Body of pancreas (tissue), 4 donors: ENCODE measurements at regions not wholly inside any gene's neighbourhood (a gene's known extent, or its start where the extent isn't known, plus 50 kb on each side); places are given as distances from the start of the nearest gene placed in this dataset.
"Not testable (repeated sequence)": the region's sequence is repeated elsewhere in the genome, so short reads cannot be mapped to it uniquely, and the experiment has no call there.

Experiments
- ATAC-seq: fragments of 150-250 bp; one replicate; pipeline ENCODE4 v1.9.1; 2016
- DNase-seq, 4 donors: peaks; one replicate each; pipeline ENCODE4 v3.0.0-alpha.2; 2019
- H3K27ac ChIP-seq, 4 donors: fragments of 200-600 bp; sonication (generic); 1 replicate in 3 of 4; 2 replicates in 1 of 4; pipeline versions ENCODE4 v1.5.1 to v1.6.1; 2016 to 2019; ENCODE audit warnings: mild to moderate bottlenecking in 1 of 4, mixed read lengths in 1 of 4, moderate library complexity in 1 of 4
- H3K27me3 ChIP-seq, 2 donors: fragments of 200-600 bp; sonication (generic); one replicate each; pipeline ENCODE4 v1.6.0; 2016; ENCODE audit warnings: mild to moderate bottlenecking in 1 of 2
- H3K36me3 ChIP-seq, 2 donors: fragments of 200-600 bp; sonication (generic); replicated peaks in 1 of 2; 2 replicates each; pipeline ENCODE4 v1.5.1; 2016; ENCODE audit warnings: low read depth in 2 of 2; ENCODE audit not compliant: insufficient read depth in 1 of 2
- H3K4me1 ChIP-seq: fragments of 200-600 bp; sonication (generic); one replicate; pipeline ENCODE4 v1.6.0; 2016
- H3K4me3 ChIP-seq, 2 donors: fragments of 200-600 bp; sonication (generic); 1 replicate in 1 of 2; 2 replicates in 1 of 2; pipeline ENCODE4 v1.5.1; 2016 to 2019
- H3K9me3 ChIP-seq, 3 donors: fragments of 200-600 bp; sonication (generic); 1 replicate in 2 of 3; 2 replicates in 1 of 3; pipeline ENCODE4 v1.5.1; 2016
- CTCF ChIP-seq, 7 experiments: fragments of 450-650 bp in 4 of 7; fragments of 200-600 bp in 3 of 7; sonication (generic) in 3 of 7; IDR thresholded peaks; one replicate each; pipeline ENCODE4 v1.5.1; 2016 to 2019; ENCODE audit warnings: antibody characterized with exemption in 7 of 7
- POLR2A ChIP-seq, 3 donors: fragments of 450-650 bp; IDR thresholded peaks; one replicate each; pipeline ENCODE4 v1.6.1; 2016; ENCODE audit warnings: antibody characterized with exemption in 3 of 3, mild to moderate bottlenecking in 2 of 3
- WGBS, 2 donors: methylation state at CpG; one replicate each; pipeline ENCODE4 v1.1.5; 2017; 5-methylcytosine and 5-hydroxymethylcytosine counted together
- intact Hi-C: fragments of 100-400 bp; cut with DNase I; formaldehyde crosslinking; loops from one replicate; pipeline ENCODE4 v1.15.1; 2023

GRCh38 chr5:104891596-104891995 lies 1329.0 kb upstream of the NUDT12 start:
- no peaks in the 10 kb centered on the region for H3K9me3 ChIP-seq
- DNase-seq (no peak), ATAC-seq (no peak)
- no peaks in the 10 kb centered on the region for H3K36me3 ChIP-seq
- 46 to 47% methylated on average over 3 of the region's 3 CpGs for WGBS, 2 donors
- intact Hi-C loops, result no loop called here
- H3K4me1 ChIP-seq, result no peaks in the 10 kb centered on the region
- H3K27me3 ChIP-seq, result no peaks in the 10 kb centered on the region
- H3K4me3 ChIP-seq, result no peak overlapping the region
- TF ChIP-seq CTCF (IDR thresholded peaks at IDR 0.05) (no peak), POLR2A (IDR thresholded peaks at IDR 0.05) (no peak)
- no peak overlapping the region for H3K27ac ChIP-seq

GRCh38 chr5:104890767-104891166 lies 1328.2 kb upstream of the NUDT12 start:
- Histone ChIP-seq H3K27me3 (no peaks in the 10 kb centered on the region), H3K36me3 (no peaks in the 10 kb centered on the region), H3K27ac (no peak overlapping the region), H3K4me3 (no peak overlapping the region), H3K4me1 (no peaks in the 10 kb centered on the region), H3K9me3 (no peaks in the 10 kb centered on the region)
- 27 to 43% methylated on average over 1 of the region's 1 CpG for WGBS, 2 donors
- intact Hi-C loops, result no loop called here
- no peak for TF ChIP-seq CTCF (IDR thresholded peaks at IDR 0.05)
- TF ChIP-seq POLR2A (IDR thresholded peaks at IDR 0.05), result no peak
- ATAC-seq (no peak), DNase-seq (no peak)

GRCh38 chr5:104859437-104859836 lies 1296.8 kb upstream of the NUDT12 start:
- no peak for DNase-seq
- H3K27me3 ChIP-seq, result no peaks in the 10 kb centered on the region
- intact Hi-C loops, result no loop called here
- no peak overlapping the region for H3K4me3 ChIP-seq
- no peaks in the 10 kb centered on the region for H3K4me1 ChIP-seq
- H3K9me3 ChIP-seq, result no peaks in the 10 kb centered on the region
- H3K27ac ChIP-seq, result no peak overlapping the region
- 39 to 53% methylated on average over 4 of the region's 4 CpGs for WGBS, 2 donors
- no peaks in the 10 kb centered on the region for H3K36me3 ChIP-seq
- TF ChIP-seq CTCF (IDR thresholded peaks at IDR 0.05) (no peak), POLR2A (IDR thresholded peaks at IDR 0.05) (no peak)
- no peak for ATAC-seq

- H3K4me1 ChIP-seq, H3K27ac ChIP-seq, ATAC-seq, H3K36me3 ChIP-seq, intact Hi-C loops, H3K27me3 ChIP-seq, H3K9me3 ChIP-seq, DNase-seq, H3K4me3 ChIP-seq: not testable (repeated sequence)
- WGBS, 2 donors, result 35 to 38% methylated on average over 5 of the region's 5 CpGs
Measured at GRCh38 chr5:104852099-104852498, 1289.5 kb upstream of the NUDT12 start.

GRCh38 chr5:104845541-104845940 lies 1283.0 kb upstream of the NUDT12 start:
- intact Hi-C loops, result no loop called here
- DNase-seq (no peak), ATAC-seq (no peak)
- Histone ChIP-seq H3K27me3 (no peaks in the 10 kb centered on the region), H3K4me1 (no peaks in the 10 kb centered on the region), H3K9me3 (no peaks in the 10 kb centered on the region), H3K36me3 (no peaks in the 10 kb centered on the region), H3K4me3 (no peak overlapping the region), H3K27ac (no peak overlapping the region)
- TF ChIP-seq POLR2A (IDR thresholded peaks at IDR 0.05) (no peak), CTCF (IDR thresholded peaks at IDR 0.05) (no peak)
- 47% methylated on average over 4 of the region's 4 CpGs for WGBS, 2 donors
